Muscle layer of duodenum (tissue), 2 donors: ENCODE measurements at regions not wholly inside any gene's neighbourhood (a gene's known extent, or its start where the extent isn't known, plus 50 kb on each side); places are given as distances from the start of the nearest gene placed in this dataset.
"Not testable (repeated sequence)": the region's sequence is repeated elsewhere in the genome, so short reads cannot be mapped to it uniquely, and the experiment has no call there.

Experiments used
- H3K27ac ChIP-seq: one replicate; pipeline ENCODE4 v1.7.0; 2013; ENCODE audit warnings: mild to moderate bottlenecking, low read length
- H3K27me3 ChIP-seq: one replicate; pipeline ENCODE4 v1.7.0; 2013; ENCODE audit warnings: low read depth, mild to moderate bottlenecking, control low read depth, low read length
- H3K36me3 ChIP-seq, 2 donors: one replicate each; pipeline ENCODE4 v1.7.0; 2013; ENCODE audit warnings: low read length in 2 of 2, control low read depth in 1 of 2, mild to moderate bottlenecking in 1 of 2; ENCODE audit not compliant: insufficient read depth in 2 of 2, control insufficient read depth in 1 of 2
- H3K4me1 ChIP-seq, 2 donors: one replicate each; pipeline ENCODE4 v1.7.0; 2013; ENCODE audit warnings: low read length in 2 of 2, mild to moderate bottlenecking in 2 of 2, control low read depth in 1 of 2, moderate library complexity in 1 of 2; ENCODE audit not compliant: insufficient read depth in 2 of 2, control insufficient read depth in 1 of 2
- H3K4me3 ChIP-seq, 2 donors: one replicate each; pipeline ENCODE4 v1.7.0; 2013; ENCODE audit warnings: low read length in 2 of 2, low read depth in 1 of 2, mild to moderate bottlenecking in 1 of 2
- H3K9me3 ChIP-seq, 2 donors: one replicate each; pipeline ENCODE4 v1.7.0; 2013; ENCODE audit warnings: low read length in 2 of 2, control low read depth in 1 of 2, mild to moderate bottlenecking in 1 of 2; ENCODE audit not compliant: control insufficient read depth in 1 of 2
- donor health status: healthy.

DNA sequence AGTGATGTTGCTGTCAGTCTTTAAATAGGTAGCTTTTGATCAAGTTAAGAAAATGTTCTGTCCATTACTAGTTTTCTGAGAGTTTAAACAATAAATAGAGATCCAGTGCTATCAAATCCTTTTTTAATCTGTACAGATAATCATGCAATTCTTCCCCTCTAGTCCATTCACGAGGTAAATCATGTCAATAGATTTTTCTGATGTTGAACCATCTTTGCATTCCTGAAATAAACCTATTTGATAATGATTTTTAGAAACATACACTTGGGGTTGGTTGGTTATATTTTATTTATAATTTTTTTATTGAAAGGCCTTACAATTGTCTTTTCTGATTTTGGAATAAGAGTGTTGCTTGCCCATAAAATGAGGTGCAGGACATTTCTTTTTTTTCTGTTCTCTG is 95.0 kb downstream of the FAM53A start:
- Histone ChIP-seq H3K27ac (no peak overlapping the region), H3K4me3 (no peak overlapping the region), H3K4me1 (no peaks in the 10 kb centered on the region), H3K9me3 (peaks cover 10 to 20% of the 10 kb centered on the region in 2 donors), H3K27me3 (no peaks in the 10 kb centered on the region), H3K36me3 (no peaks in the 10 kb centered on the region)

DNA sequence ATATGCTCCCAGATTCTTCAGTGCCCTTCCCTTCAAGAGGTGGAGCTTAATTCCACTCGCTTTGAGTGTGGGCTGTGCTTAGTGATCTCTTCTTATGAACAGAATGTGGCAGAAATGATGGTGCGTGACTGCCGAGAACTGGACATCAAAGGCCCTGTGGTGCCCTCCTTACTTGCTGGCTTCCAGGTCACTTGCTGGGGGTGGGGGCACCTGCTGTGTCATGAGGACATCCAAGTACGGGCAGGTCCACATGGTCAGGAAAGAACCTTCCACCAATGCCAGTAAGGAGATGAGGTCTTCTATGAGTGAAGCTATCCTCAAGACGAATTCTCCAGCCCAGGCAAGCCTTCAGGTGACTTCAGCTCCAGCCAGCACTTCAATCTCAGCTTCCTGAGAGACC is 95.8 kb downstream of the FAM53A start:
- Histone ChIP-seq H3K4me3 (no peak overlapping the region), H3K4me1 (no peaks in the 10 kb centered on the region), H3K27me3 (no peaks in the 10 kb centered on the region), H3K27ac (no peak overlapping the region), H3K9me3 (peaks cover 10 to 20% of the 10 kb centered on the region in 2 donors), H3K36me3 (no peaks in the 10 kb centered on the region)

DNA sequence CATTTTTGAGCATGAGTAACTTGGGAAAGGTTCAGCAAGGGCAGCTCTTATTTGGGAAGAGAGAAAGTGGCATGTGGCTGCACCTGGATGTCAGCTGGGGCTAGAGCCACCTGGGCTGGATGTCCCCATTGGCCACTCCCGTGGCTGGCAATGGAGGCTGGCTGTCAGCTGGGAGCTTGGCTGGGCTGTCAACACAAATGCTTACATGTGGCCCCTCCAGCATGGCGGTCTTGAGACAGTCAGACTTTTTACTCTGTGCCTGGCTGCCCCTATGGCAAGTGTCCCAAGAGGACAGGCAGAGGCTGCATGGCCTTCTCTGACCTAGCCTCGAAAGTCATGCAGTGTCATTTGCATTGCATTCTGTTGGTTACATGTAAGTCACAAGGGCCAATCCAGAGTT is 99.6 kb downstream of the FAM53A start:
- Histone ChIP-seq H3K36me3 (no peaks in the 10 kb centered on the region), H3K4me1 (peaks cover 0 to 7% of the 10 kb centered on the region in 2 donors), H3K27ac (no peak overlapping the region), H3K9me3 (peaks cover 4 to 10% of the 10 kb centered on the region in 2 donors), H3K4me3 (no peak overlapping the region), H3K27me3 (no peaks in the 10 kb centered on the region)

DNA sequence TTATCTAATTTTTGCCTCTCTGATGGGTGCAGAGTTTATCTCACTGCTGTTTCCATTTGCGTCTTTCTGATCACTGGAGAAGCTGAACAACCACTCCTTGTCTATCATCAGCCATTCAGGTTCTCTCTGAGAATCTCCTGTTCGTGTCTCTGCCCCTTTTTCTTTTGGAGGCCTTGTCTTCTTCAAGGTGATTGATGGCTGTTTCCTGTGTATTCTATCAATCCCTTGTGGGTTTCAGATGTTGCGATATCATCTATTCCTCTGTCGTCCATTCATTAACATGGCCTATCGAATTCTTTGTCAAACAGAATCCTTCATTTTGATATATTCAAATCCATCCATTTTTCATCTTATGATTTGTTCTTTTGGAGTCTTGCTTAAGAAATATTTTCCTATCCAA is 100.3 kb downstream of the FAM53A start:
- Histone ChIP-seq H3K4me3 (no peak overlapping the region), H3K36me3 (no peaks in the 10 kb centered on the region), H3K27ac (no peak overlapping the region), H3K9me3 (peaks cover 3 to 9% of the 10 kb centered on the region in 2 donors), H3K27me3 (no peaks in the 10 kb centered on the region), H3K4me1 (peaks cover 0 to 10% of the 10 kb centered on the region in 2 donors)

DNA sequence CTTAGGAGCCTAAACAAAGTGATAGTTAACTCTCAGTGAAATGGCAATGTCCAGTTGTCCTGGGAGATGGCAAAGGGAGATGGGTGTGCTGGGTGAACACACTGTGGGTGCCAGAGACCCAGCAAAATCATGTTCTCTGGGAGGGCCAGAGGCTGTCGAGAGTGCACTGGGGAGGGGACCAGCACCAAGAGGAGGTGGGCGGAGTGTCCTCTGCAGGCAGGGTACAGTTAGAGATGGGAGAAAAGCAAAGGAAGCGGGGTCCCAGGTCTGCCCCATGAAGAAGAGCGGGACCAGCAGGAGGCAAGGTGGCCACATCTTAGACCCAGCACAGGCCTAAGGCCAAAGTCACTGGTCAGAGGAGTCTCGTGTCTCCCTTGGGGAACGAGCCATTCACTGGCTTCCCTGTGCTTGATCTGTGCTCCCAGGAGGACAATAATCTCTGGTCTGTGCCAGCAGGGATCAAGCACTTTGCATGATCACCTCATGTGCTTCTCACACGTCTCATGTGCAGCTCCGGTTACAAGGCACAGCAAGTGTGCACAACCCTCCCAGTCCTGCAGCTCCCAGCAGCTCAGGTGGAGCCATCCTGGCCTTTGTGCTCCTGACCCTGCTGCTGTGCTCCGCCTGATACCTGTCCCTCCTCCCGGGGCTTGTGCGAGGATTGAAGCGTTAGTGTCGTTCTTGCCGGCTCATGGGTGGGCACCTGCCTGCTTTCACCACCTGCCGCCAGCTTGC is 100.9 kb downstream of the FAM53A start:
- peaks cover 0 to 3% of the 10 kb centered on the region in 2 donors for H3K9me3 ChIP-seq
- no peaks in the 10 kb centered on the region for H3K36me3 ChIP-seq
- peaks cover 0 to 10% of the 10 kb centered on the region in 2 donors for H3K4me1 ChIP-seq
- H3K27me3 ChIP-seq = no peaks in the 10 kb centered on the region
- no peak overlapping the region for H3K27ac ChIP-seq
- no peak overlapping the region for H3K4me3 ChIP-seq

DNA sequence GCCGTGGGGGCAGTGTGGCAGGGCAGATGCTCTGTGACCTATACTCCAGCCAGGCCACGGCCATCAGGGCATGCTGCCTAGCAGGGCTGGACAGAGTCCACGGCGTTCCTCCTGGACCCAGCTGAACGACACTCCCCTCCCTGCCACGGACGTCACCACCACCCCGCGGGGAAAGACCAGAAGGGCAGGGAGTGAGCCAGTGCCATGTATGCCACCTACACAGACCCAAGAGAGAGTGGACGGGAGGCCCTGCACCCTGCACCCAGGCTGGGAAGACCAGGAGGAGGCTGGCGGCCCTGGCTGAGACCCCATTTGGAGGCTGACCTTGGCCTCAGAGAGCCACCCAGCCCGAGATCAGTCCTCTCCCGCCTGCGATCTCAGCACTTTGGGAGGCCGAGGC is 101.9 kb downstream of the FAM53A start:
- no peaks in the 10 kb centered on the region for H3K27me3 ChIP-seq
- H3K27ac ChIP-seq = no peak overlapping the region
- no peaks in the 10 kb centered on the region for H3K9me3 ChIP-seq
- no peaks in the 10 kb centered on the region for H3K36me3 ChIP-seq
- H3K4me1 ChIP-seq = peaks cover 0 to 10% of the 10 kb centered on the region in 2 donors
- no peak overlapping the region for H3K4me3 ChIP-seq

DNA sequence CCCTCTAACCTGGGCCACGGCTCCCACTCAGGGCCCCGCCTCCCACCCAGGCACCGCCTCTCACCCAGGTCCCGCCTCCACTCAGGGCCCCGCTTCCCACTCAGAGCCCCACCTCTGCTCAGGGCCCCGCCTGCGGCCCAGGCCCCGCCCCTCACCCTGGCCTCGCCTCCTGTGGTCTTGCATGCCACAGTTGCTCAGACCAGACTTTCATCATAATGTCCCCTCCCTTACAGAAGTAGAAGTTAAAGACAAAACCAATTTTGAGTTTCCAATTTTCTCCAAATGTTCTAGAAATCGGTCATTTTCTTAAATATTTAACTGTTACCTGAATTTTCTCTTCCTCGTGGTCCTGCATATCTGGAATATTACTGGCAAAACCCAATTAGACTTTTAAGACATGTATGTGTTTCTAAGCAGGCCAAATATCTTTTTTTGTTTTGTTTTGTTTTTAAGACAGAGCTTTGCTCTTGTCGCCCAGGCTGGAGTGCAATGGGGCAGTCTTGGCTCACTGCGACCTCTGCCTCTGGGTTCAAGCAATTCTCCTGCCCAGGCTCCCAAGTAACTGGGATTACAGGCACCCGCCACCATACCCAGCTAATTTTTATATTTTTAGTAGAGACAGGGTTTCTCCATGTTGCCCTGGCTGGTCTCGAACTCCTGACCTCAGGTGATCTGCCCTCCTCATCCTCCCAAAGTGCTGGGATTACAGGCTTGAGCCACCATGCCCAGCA is 102.8 kb downstream of the FAM53A start:
- H3K4me3 ChIP-seq, H3K4me1 ChIP-seq, H3K9me3 ChIP-seq, H3K27me3 ChIP-seq, H3K36me3 ChIP-seq, H3K27ac ChIP-seq: not testable (repeated sequence)

DNA sequence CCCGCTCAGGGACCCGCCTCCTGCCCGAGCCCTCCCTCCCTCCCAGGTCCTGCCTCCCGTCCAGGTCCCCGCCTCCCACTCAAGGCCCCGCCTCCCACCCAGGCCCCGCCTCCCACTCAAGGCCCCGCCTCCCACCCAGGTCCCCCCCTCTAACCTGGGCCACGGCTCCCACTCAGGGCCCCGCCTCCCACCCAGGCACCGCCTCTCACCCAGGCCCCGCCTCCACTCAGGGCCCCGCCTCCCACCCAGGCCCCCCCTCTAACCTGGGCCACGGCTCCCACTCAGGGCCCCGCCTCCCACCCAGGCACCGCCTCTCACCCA is 103.5 kb downstream of the FAM53A start:
- not testable (repeated sequence) for H3K27ac ChIP-seq, H3K36me3 ChIP-seq, H3K27me3 ChIP-seq, H3K4me1 ChIP-seq, H3K4me3 ChIP-seq, H3K9me3 ChIP-seq

DNA sequence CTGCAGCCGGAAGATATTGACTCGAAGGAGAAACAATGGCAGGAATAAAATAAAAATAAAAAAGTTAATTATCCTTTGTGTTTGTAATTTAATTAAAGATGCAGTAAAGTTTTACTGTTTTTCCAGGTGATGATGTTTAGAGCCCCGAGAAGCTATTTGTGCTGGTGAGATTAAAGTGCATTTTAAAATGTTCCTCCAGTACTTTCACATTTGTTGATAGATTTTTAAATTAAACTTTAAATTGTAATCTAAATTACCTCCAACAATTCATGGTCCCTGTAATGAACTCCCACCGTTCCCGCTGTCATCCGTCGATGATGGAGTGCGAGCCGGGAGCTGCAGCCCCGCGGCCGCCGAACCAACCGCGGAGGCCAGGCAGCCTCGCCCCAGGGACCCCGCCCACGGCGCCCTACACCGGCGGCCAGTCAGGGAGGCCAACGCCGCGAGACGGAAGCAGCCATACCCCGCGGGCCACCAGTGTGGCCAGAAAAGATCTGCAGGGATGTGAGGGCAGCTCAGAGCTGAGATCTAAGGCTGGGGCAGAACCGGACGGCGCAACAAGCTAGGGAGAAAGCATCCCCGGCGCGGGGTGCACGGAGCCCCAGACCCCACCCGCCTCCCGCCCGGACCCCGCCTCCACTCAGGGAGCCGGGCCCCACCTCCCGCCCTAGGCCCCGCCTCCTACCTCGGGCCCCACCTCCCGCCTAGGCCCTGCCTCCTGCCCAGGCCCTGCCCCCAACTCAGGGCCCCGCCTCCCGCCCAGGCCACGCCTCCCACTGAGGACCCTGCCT is 104.0 kb downstream of the FAM53A start:
- H3K4me1 ChIP-seq = peaks cover 0 to 10% of the 10 kb centered on the region in 2 donors
- no peak overlapping the region for H3K27ac ChIP-seq
- H3K4me3 ChIP-seq = peak overlapping the region; percentile 44 to 92

DNA sequence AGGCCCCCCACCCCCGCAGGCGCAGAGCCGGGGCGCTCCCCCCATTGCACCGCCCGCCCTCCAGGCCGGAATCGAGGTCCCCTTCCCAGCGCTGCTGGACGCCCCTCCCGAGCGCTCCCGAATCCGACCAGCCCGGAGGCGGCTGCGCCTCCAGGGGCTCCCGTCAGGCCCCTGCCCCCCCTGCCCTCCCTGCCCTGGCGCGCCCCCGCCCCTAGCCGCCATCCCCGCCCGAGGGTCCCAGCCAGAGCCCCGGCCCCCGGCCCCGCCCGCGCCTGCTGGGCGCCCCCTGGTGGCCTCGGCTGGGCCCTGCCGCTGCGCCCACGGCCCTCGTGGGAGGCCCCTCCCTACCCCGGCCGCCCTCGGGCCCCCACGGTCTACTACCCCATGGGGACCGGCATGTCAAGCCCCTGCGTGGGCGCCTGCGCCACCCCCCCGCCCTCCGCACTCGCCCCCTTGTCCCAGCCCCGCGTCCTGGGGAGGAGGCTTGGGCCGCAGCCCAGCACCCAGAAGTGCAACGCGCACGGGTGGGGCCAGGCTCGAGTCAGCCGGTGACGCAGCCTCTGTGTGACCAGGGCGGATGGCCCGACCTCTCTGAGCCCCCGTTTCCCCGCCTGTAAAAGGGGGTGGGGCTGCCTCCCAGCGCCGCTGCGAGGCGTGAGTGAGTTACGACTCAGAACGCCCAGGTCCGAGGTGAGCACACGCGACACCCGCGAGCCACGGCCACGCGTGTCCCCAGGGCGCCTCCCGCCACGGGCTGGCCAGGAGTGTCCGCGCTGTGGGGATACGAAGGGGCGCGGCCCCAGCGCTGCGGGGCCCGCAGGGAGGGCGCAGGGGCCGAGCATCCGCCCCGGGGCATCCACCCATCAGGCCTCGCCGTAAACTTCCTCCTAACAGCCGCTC is 104.9 kb downstream of the FAM53A start:
- Histone ChIP-seq H3K4me3 (peak overlapping the region; percentile 44 to 92), H3K9me3 (no peaks in the 10 kb centered on the region), H3K36me3 (no peaks in the 10 kb centered on the region), H3K27ac (no peak overlapping the region), H3K4me1 (peaks cover 0 to 10% of the 10 kb centered on the region in 2 donors), H3K27me3 (no peaks in the 10 kb centered on the region)

More for the DNA sequence above, 104.0 kb downstream of the FAM53A start:
- Histone ChIP-seq H3K36me3 (no peaks in the 10 kb centered on the region), H3K27me3 (no peaks in the 10 kb centered on the region), H3K9me3 (no peaks in the 10 kb centered on the region)
